SK-N-SH (cell line): ENCODE measurements at regions not wholly inside any gene's neighbourhood (a gene's known extent, or its start where the extent isn't known, plus 50 kb on each side); places are given as distances from the start of the nearest gene placed in this dataset.

Experiments
- CTCF ChIP-seq: fragments of 200-600 bp; sonication (generic); IDR thresholded peaks from 2 replicates; pipeline ENCODE4 v1.6.1; 2017; ENCODE audit warnings: antibody characterized with exemption, mild to moderate bottlenecking, moderate library complexity
- EP300 ChIP-seq, 2 experiments: IDR thresholded peaks; 2 replicates each; pipeline versions ENCODE4 v1.4.0 to v1.6.1; 2012; ENCODE audit warnings: borderline replicate concordance in 1 of 2, low read depth in 1 of 2, low read length in 1 of 2
- MAX ChIP-seq: IDR thresholded peaks from 2 replicates; pipeline ENCODE4 v1.4.0; 2012; ENCODE audit warnings: low read depth
- POLR2AphosphoS5 ChIP-seq: IDR thresholded peaks from 2 replicates; pipeline ENCODE4 v1.6.1; 2012; ENCODE audit warnings: low read depth, low read length
- RAD21 ChIP-seq: IDR thresholded peaks from 2 replicates; pipeline ENCODE4 v1.6.1; 2012; ENCODE audit warnings: mild to moderate bottlenecking, low read length
- TAF1 ChIP-seq: IDR thresholded peaks from 2 replicates; pipeline ENCODE4 v1.6.1; 2012; ENCODE audit warnings: low read depth, mild to moderate bottlenecking, low read length, moderate library complexity, borderline replicate concordance
- USF2 ChIP-seq: fragments of 150-350 bp; IDR thresholded peaks from 2 replicates; pipeline ENCODE4 v1.6.1; 2017; ENCODE audit warnings: antibody characterized with exemption, low read length, low read depth, borderline replicate concordance
- YY1 ChIP-seq: IDR thresholded peaks from 2 replicates; pipeline ENCODE4 v1.4.0; 2012; ENCODE audit warnings: low read depth, mild to moderate bottlenecking

GRCh38 chr10:90587561-90587960 is 270.3 kb downstream of the HTR7 start:
- TF ChIP-seq CTCF (no peak), YY1 (no peak), USF2 (no peak), RAD21 (no peak), POLR2AphosphoS5 (no peak), EP300 (IDR thresholded peaks at IDR 0.05; ENCODE audit: borderline replicate concordance in 1 of 2, low read depth in 1 of 2, low read length in 1 of 2) (no peak), MAX (no peak), TAF1 (no peak)
